ENCODE measurements at regions not wholly inside any gene's neighbourhood (a gene's known extent, or its start where the extent isn't known, plus 50 kb on each side); places are given as distances from the start of the nearest gene placed in this dataset.

DNA sequence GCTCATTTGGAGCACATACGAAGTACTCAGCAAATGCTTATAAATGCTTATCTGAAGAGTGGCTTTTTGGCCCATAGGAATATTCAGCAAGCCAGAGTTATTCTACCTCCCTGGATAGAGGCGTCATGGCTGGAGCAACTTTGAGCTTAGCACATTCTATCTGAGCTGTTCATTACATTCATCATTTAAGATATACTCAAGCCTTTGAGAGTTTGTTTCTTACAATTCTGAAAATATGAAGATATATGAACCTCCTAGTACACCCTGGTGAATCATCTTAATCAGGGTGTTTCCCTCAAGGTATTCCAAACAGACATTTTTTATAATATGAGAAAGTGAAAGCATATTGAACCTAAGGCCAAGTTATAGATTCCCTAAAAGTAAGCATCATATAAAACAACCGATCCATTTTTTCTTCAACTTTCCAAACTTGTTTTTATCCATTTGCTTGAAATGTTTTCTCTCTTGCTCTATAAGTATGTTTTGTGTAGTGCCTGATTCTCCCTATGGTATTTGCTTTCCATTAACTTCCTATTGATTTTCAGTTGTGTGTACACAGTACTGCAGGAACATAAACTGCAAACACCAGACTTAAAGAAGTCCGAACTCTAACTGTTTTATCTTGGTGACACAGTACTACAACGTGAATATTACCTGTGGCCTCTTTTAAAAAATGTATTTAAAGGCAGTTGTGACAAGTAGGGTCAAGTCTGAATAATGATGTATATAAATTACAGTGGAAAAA is 139.7 kb upstream of the PTPRK start:
- DNase-seq = no peak

GRCh38 chr6:128659276-128659675 is 138.9 kb upstream of the PTPRK start:
- DNase-seq = no peak

DNA sequence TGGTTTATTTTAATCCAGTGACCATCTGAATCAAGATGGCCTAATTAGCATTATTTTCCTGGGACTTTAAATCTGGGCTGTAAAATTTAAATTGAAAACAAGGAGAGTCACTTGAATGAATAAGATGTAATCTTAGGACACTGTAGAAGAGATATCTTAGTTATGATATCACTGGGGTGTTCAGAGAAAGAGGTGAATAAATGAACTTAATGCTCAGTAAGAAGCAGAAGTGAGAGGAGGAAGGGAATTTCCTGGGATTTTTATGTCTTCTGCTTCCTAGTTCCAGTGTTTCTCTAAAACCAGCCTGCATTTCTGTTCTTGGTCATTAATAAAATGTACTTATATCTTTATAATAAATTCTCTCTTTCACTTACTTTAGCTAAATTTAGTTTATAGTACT is 136.8 kb upstream of the PTPRK start:
- DNase-seq = no peak

DNA sequence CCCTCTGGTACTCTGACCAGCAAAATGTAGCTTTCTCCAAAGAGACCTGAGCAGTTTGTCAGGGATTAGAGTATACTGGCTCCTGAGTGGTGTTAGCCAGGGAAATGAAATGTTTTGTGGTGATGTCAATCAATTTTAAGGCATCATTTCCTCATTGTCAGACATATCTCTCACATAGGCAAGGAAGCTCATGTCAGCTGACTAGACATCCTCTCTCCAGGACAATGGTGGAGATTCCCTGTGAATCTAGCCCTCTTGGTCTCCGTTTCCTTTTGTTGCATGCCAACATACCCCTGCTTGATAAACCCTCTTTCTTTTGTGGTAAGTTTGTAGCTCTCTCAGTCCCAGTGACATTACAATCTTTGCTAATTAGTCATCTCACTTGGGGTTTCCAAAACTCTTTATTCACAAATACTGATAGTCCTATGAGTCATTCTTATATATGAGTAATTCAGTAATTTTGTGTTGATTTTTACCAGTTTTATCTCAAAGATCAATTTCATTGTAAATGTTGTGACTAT is 135.6 kb upstream of the PTPRK start:
- DNase-seq = no peak

- DNase-seq = no peak
Observed at GRCh38 chr6:128648022-128648598, 127.7 kb upstream of the PTPRK start.

GRCh38 chr6:128642132-128642531 is 121.7 kb upstream of the PTPRK start:
- DNase-seq = no peak

DNA sequence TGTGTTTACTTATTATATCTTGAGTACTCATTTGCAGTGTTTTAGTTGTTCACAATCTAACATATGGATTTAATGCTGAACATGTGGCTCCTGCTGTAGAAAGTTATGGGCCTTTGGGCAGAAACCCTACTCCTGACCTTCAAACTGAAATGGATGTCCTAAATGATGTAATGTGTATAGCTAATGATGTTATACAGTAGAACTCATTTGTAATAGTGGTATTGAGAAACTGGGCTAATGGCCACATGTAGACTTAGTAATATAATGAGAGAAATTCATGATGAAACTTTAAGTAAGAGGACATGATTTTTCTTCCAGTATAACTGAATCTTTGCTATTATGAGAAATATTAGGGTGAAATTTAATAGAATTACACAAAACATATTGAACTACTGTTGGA is 121.3 kb upstream of the PTPRK start:
- no peak for DNase-seq

DNA sequence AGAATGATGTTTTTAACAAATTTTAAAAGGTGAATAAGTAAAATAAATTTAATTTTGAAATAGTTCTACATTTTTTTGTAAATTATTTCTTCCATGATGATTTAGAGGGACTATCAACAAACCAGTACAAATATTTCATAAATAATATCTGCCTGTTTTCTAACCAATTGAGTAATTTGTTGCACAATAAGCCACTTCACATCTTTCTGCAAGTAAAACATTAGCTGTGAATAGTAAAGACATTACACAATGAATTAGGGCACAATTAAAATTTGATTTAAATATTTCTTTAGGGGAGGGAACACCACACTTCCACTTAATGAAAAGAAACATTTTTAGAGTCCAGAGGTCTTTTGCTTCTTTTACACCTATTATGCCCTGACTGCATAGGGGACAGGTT is 118.4 kb upstream of the PTPRK start:
- no peak for DNase-seq

DNA sequence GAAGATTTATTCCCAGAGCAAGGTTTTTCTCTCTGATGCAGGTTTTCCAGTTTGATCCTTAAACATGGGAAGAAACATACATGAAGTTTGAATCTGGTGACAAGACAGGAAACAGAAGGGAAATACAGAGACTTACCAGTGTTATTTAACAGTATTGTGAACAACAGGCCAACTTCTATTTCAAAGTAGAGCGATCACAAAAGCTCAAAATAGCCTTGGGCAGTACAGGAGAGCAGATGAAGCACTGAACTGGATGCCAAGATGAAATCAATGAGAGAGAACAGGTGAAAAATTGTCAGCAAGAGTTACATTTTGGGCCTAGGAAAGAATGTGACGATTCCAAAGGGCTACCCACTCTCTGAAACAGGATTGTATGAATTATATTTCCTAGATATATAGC is 114.8 kb upstream of the PTPRK start:
- DNase-seq = no peak

GRCh38 chr6:128632131-128632530 is 111.7 kb upstream of the PTPRK start:
- DNase-seq = no peak

DNA sequence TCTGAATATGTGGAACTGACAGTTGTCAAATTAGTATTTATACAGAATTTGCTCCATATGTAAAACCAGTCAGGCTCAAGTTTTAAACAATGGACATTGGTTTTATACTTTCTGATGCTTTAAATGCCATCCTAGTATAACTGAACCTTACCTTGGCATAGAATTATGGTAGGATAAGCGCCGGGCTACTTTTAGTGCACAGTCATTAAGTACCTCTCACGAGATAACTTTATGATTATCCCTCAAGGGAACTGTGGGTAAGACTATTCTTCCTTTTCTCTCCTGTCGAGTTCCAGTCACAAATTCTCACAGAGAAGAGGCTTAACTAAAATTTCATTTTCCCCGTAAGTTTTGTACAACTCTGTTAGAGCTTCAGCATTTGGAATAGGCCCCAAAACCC is 110.6 kb upstream of the PTPRK start:
- no peak for DNase-seq

GRCh38 chr6:128630213-128630612 is 109.8 kb upstream of the PTPRK start:
- DNase-seq = no peak

GRCh38 chr6:128617285-128617684 is 96.9 kb upstream of the PTPRK start:
- DNase-seq = no peak

DNA sequence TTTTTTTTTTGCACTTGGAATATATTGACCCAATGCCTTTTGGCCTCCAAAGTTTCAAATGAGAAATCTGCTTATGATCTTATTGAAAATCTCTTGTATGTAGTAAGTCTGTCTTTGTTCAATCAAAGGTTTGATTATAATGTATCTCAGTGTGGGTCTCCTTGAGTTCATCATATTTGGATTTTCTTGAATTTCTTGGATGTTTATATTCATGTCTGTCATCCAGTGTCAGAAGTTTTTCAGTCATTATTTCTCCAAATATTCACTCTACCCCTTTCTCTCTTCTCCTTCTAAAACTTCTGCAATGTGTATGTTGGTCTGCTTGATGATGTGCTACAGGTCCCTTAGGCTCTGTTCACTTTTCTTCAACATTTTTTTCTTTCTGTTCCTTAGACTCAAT is 95.9 kb upstream of the PTPRK start:
- no peak for DNase-seq

GRCh38 chr6:128606611-128607010 is 86.2 kb upstream of the PTPRK start:
- DNase-seq = no peak

GRCh38 chr6:128605961-128606360 is 85.6 kb upstream of the PTPRK start:
- no peak for DNase-seq

GRCh38 chr6:128601060-128601459 is 80.7 kb upstream of the PTPRK start:
- no peak for DNase-seq

DNA sequence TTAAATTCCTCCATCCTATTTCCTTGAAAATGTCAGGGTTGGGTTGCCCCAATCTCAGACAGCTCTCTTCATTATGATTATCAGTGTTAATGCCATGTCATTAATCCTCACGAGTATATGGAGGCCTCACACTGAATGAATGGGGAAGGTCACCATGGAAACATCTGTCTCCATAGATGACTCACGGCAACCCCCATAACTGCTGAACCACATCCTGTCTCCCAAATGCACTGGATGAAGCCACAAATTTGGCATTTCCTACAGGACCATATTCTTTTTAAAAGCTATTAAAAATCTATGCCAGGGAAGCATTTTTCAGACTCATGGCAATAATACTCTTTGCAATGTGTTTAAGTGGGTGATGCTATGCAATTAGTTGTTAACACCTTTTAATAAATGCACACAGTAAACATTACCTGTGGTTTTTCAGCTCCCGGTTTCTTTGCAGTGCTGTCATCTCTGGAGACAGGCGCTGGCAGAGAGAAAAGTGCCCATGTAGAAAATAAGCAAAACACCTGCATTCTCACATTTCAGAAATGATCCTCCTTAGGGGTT is 80.1 kb upstream of the PTPRK start:
- no peak for DNase-seq

DNA sequence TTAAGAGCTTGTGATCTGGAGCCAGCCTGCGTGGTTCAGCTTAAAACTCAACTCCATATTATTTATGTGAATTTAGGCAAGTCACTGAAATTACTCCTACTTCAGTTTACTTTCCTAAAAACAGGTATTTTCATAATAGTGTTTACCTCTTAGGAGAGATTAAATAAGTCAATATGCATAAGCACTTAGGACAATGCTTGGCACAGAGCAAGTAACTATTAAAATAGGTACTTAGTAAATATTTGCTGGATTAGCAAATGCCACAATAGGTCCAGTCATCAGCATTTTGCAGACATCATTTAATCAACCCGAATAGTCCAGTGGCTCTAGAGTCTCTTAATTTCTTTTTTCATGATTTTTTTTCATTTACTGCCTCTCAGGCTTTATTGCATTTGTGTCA is 78.6 kb upstream of the PTPRK start:
- DNase-seq = no peak

DNA sequence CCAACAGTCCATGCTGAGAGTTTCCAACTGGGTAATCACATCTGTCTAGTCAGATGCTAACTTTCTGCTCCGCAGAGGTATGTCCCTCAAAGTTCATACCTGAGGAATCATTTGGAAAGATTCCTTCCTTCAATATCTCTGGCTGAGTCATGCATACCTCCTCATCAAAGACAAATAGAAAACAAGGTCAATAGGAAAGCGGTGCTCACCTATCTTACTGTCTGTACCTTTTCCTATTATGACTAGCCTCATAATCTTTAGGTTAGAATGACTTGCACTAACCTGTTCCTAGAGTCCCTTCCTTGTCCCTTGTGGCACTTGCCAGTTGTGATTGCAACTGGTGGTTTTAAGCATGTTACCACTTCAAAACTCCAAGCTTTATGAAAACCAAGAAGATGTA is 78.2 kb upstream of the PTPRK start:
- DNase-seq = no peak

DNA sequence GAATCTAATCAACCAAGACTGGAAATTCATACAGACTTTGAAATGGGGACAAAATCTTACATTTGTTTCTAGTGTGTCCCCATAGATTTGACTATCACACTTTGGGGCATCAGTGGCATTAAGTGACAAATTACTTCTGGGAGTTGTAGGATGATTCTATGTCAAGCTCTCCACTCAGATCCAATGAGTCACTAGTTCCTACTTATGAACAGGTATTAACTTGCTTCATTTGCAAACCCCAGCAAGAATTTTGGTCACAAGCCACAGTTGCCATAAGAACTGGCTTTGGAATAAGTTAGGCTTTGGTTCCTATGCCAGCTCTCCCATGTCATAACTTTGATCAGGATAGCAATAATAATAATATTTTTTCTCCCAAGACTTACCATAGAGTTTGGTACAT is 77.6 kb upstream of the PTPRK start:
- DNase-seq = no peak

- no peak for DNase-seq
Observed at GRCh38 chr6:128597004-128597403, 76.6 kb upstream of the PTPRK start.

GRCh38 chr6:128595544-128595943 is 75.1 kb upstream of the PTPRK start:
- DNase-seq = no peak

- DNase-seq = no peak
Observed at GRCh38 chr6:128586095-128586494, 65.7 kb upstream of the PTPRK start.
